GM12878 (cell line): ENCODE measurements at regions not wholly inside any gene's neighbourhood (a gene's known extent, or its start where the extent isn't known, plus 50 kb on each side); places are given as distances from the start of the nearest gene placed in this dataset.

Source experiments
- ATAC-seq: fragments of 200-7000 bp; cut with Tn5 transposase; 3 replicates; pipeline ENCODE4 v1.9.1; 2020; ENCODE audit warnings: mild to moderate bottlenecking, moderate library complexity
- BruUV-seq: library from RNA; stranded (reverse); fragments of 400-500 nt; replicated peaks from 2 replicates; lab custom pipeline; 2021; lab: Mats Ljungman, UMichigan
- CTCF ChIA-PET: fragments of 300-600 bp; sonication (Branson Sonifier 250); formaldehyde crosslinking; extraction: SDS; loops from one replicate; lab custom pipeline; 2021; ENCODE audit warnings: inconsistent platforms; lab: Yijun Ruan, JAX
- POLR2A ChIA-PET: fragments of 350-600 bp; formaldehyde crosslinking; extraction: SDS; loops from one replicate; lab custom pipeline; 2021; ENCODE audit warnings: inconsistent platforms; lab: Charles Lee
- RAD21 ChIA-PET: fragments of 300-600 bp; sonication (Branson Sonifier 250); formaldehyde crosslinking; loops from one replicate; lab custom pipeline; 2023; ENCODE audit warnings: antibody characterized with exemption; ENCODE audit not compliant: unreplicated experiment; lab: Charles Lee
- SMC1A ChIA-PET: fragments of 300-600 bp; sonication (Branson Sonifier 250); formaldehyde crosslinking; loops from one replicate; lab custom pipeline; 2023; ENCODE audit not compliant: unreplicated experiment, uncharacterized antibody; lab: Charles Lee
- DNase-seq: peaks from one replicate; pipeline ENCODE4 v3.0.0-alpha.2; 2011; ENCODE audit warnings: low read depth, low spot score
- FAIRE-seq: peaks from 3 replicates; lab custom pipeline; 2011; peaks lifted over from hg19 to GRCh38; lab: Jason Lieb, UNC
- H2AFZ ChIP-seq: 2 replicates; pipeline ENCODE4 v1.6.0; 2011; ENCODE audit warnings: low read depth, low read length, control low read depth; ENCODE audit not compliant: control insufficient read depth
- H3K27ac ChIP-seq: 2 replicates; pipeline ENCODE4 v1.5.1; 2011; ENCODE audit warnings: control low read depth; ENCODE audit not compliant: control insufficient read depth, insufficient read depth
- H3K27me3 ChIP-seq, 2 experiments: replicated peaks in 1 of 2; 2 replicates each; pipeline versions ENCODE4 v1.6.0 to v1.6.1; 2011; ENCODE audit warnings: low read length in 1 of 2; ENCODE audit not compliant: control insufficient read depth in 2 of 2, insufficient read depth in 2 of 2
- H3K36me3 ChIP-seq, 2 experiments: 2 replicates each; pipeline ENCODE4 v1.5.1; 2011; ENCODE audit warnings: low read length in 1 of 2; ENCODE audit not compliant: control insufficient read depth in 2 of 2, insufficient read depth in 2 of 2
- H3K4me1 ChIP-seq: 2 replicates; pipeline ENCODE4 v1.6.1; 2011; ENCODE audit warnings: mild to moderate bottlenecking, low read length, moderate library complexity, mixed read lengths; ENCODE audit not compliant: control insufficient read depth, insufficient read depth
- H3K4me2 ChIP-seq: 2 replicates; pipeline ENCODE4 v1.6.0; 2011; ENCODE audit warnings: control low read depth; ENCODE audit not compliant: control insufficient read depth, insufficient read depth
- H3K4me3 ChIP-seq: fragments of 200-600 bp; sonication (generic); 2 replicates; pipeline ENCODE4 v1.5.1; 2016
- H3K79me2 ChIP-seq: 2 replicates; pipeline ENCODE4 v1.6.0; 2011; ENCODE audit warnings: low read length; ENCODE audit not compliant: control insufficient read depth, insufficient read depth
- H3K9ac ChIP-seq: 2 replicates; pipeline ENCODE4 v1.8.0; 2011; ENCODE audit warnings: low read length, control low read depth, mixed read lengths; ENCODE audit not compliant: control insufficient read depth, insufficient read depth
- H3K9me3 ChIP-seq: replicated peaks from 3 replicates; pipeline ENCODE4 v1.5.1; 2011; ENCODE audit warnings: mild to moderate bottlenecking, low read length; ENCODE audit not compliant: control insufficient read depth, insufficient read depth
- H4K20me1 ChIP-seq: 2 replicates; pipeline ENCODE4 v1.6.0; 2011; ENCODE audit not compliant: control insufficient read depth, insufficient read depth
- EP300 ChIP-seq, 2 experiments: fragments of 150-350 bp in 1 of 2; IDR thresholded peaks; 2 replicates each; pipeline ENCODE4 v1.6.1; 2011 to 2012; ENCODE audit warnings: low read depth in 2 of 2, low read length in 2 of 2, borderline replicate concordance in 1 of 2, improper control_type of control experiment in 1 of 2, inconsistent platforms in 1 of 2; ENCODE audit not compliant: control insufficient read depth in 1 of 2
- GABPA ChIP-seq: IDR thresholded peaks from 2 replicates; pipeline ENCODE4 v1.6.1; 2014; ENCODE audit warnings: antibody characterized with exemption, low read depth, mild to moderate bottlenecking, inconsistent platforms
- HDAC2 ChIP-seq: fragments of 200-600 bp; sonication (generic); IDR thresholded peaks from 2 replicates; pipeline ENCODE4 v1.6.1; 2017
- KDM1A ChIP-seq: fragments of 200-600 bp; sonication (generic); IDR thresholded peaks from 2 replicates; pipeline ENCODE4 v1.6.1; 2016; ENCODE audit warnings: borderline replicate concordance
- SMAD5 ChIP-seq: IDR thresholded peaks from 2 replicates; pipeline ENCODE4 v1.6.1; 2016; ENCODE audit warnings: antibody characterized with exemption, low read depth
- STAT3 ChIP-seq: IDR thresholded peaks from 2 replicates; pipeline ENCODE4 v1.6.1; 2011; ENCODE audit warnings: low read depth, low read length, improper control_type of control experiment
- SUZ12 ChIP-seq: fragments of 200-600 bp; sonication (generic); IDR thresholded peaks from one replicate; pipeline ENCODE4 v1.6.1; 2018; ENCODE audit warnings: antibody characterized with exemption, mild to moderate bottlenecking; ENCODE audit not compliant: unreplicated experiment
- YY1 ChIP-seq: IDR thresholded peaks from 2 replicates; pipeline ENCODE4 v1.6.1; 2011; ENCODE audit warnings: low read depth, mild to moderate bottlenecking, low read length
- ZNF24 ChIP-seq: fragments of 450-650 bp; IDR thresholded peaks from 2 replicates; pipeline ENCODE4 v1.6.1; 2017; ENCODE audit warnings: antibody characterized with exemption, mild to moderate bottlenecking
- ZSCAN29 ChIP-seq: fragments of 450-650 bp; IDR thresholded peaks from 2 replicates; pipeline ENCODE4 v1.6.1; 2017; ENCODE audit warnings: mild to moderate bottlenecking, moderate library complexity
- WGBS: methylation state at CpG from one replicate; pipeline ENCODE4 v1.1.6; 2016; ENCODE audit warnings: low lambda C conversion rate; ENCODE audit not compliant: insufficient replicate concordance, insufficient coverage; ENCODE audit errors: missing lambda C conversion rate; 5-methylcytosine and 5-hydroxymethylcytosine counted together
- in situ Hi-C: fragments of 300-500 bp; cut with MboI; formaldehyde crosslinking; loops from 9 replicates; pipeline ENCODE4 v1.14.3; 2018; ENCODE audit warnings: mixed read lengths
- intact Hi-C: fragments of 100-400 bp; cut with micrococcal nuclease; formaldehyde crosslinking; loops from one replicate; pipeline ENCODE4 v1.14.2; 2022; ENCODE audit not compliant: unreplicated experiment
- TF ChIP-seq, protein P1 (sequence below): fragments of 450-650 bp; IDR thresholded peaks from 2 replicates; pipeline ENCODE4 v1.6.1; 2017; ENCODE audit warnings: mild to moderate bottlenecking, moderate library complexity
- TF ChIP-seq, protein P2 (sequence below): IDR thresholded peaks from 2 replicates; pipeline ENCODE4 v1.6.1; 2012; ENCODE audit warnings: low read depth, low read length, improper control_type of control experiment
- TF ChIP-seq, protein P3 (sequence below): fragments of 450-650 bp; conservative IDR thresholded peaks from 2 replicates; pipeline ENCODE4 v1.6.1; 2017; ENCODE audit warnings: mild to moderate bottlenecking, moderate library complexity
- TF ChIP-seq, protein P4 (sequence below): fragments of 450-650 bp; formaldehyde crosslinking; IDR thresholded peaks from 2 replicates; pipeline ENCODE4 v1.5.0; 2022; ENCODE audit warnings: mild to moderate bottlenecking, missing genetic modification characterization

DNA sequence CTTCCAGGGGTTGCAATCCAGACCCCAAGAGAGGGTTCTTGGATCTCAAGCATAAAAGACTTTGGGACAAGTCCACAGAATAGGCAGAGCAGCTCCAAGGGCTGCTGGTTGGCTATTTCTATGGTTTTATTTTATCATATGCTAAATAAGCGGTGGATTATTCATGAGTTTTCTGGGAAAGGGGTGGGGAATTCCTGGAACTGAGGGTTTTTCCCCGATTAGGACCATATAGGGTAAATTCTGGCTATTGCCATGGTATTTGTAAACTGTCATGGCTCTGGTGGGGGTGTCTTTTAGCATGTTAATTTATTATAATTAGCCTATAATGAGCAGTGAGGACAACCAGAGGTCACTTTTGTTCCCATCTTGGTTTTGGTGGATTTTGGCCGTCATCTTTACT, 270.9 kb upstream of the PLXNA2 start:
- Histone ChIP-seq H3K27me3 (no peaks in the 10 kb centered on the region), H3K9me3 (no peaks in the 10 kb centered on the region; the same call in 2 of the 3 replicates), H3K27ac (no peak overlapping the region), H3K79me2 (no peaks in the 10 kb centered on the region), H3K4me1 (no peaks in the 10 kb centered on the region), H3K4me3 (no peak overlapping the region), H3K36me3 (no peaks in the 10 kb centered on the region), H2AFZ (no peak overlapping the region), H4K20me1 (no peaks in the 10 kb centered on the region), H3K4me2 (no peak overlapping the region), H3K9ac (no peak overlapping the region)
- ATAC-seq: no peak
- POLR2A ChIA-PET: no interaction called here
- in situ Hi-C loops (no loop called here), intact Hi-C loops (no loop called here)
- CTCF ChIA-PET: no interaction called here
- SMC1A ChIA-PET: no interaction called here
- no peak for FAIRE-seq
- WGBS: 38% methylated on average over 3 of the region's 3 CpGs
- DNase-seq: no peak
- BruUV-seq: no TSS peak
- RAD21 ChIA-PET: no interaction called here
- TF ChIP-seq, protein P1, sequence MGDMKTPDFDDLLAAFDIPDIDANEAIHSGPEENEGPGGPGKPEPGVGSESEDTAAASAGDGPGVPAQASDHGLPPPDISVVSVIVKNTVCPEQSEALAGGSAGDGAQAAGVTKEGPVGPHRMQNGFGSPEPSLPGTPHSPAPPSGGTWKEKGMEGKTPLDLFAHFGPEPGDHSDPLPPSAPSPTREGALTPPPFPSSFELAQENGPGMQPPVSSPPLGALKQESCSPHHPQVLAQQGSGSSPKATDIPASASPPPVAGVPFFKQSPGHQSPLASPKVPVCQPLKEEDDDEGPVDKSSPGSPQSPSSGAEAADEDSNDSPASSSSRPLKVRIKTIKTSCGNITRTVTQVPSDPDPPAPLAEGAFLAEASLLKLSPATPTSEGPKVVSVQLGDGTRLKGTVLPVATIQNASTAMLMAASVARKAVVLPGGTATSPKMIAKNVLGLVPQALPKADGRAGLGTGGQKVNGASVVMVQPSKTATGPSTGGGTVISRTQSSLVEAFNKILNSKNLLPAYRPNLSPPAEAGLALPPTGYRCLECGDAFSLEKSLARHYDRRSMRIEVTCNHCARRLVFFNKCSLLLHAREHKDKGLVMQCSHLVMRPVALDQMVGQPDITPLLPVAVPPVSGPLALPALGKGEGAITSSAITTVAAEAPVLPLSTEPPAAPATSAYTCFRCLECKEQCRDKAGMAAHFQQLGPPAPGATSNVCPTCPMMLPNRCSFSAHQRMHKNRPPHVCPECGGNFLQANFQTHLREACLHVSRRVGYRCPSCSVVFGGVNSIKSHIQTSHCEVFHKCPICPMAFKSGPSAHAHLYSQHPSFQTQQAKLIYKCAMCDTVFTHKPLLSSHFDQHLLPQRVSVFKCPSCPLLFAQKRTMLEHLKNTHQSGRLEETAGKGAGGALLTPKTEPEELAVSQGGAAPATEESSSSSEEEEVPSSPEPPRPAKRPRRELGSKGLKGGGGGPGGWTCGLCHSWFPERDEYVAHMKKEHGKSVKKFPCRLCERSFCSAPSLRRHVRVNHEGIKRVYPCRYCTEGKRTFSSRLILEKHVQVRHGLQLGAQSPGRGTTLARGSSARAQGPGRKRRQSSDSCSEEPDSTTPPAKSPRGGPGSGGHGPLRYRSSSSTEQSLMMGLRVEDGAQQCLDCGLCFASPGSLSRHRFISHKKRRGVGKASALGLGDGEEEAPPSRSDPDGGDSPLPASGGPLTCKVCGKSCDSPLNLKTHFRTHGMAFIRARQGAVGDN: no peak
- no peak for TF ChIP-seq HDAC2
- TF ChIP-seq ZSCAN29: no peak
- no peak for TF ChIP-seq STAT3
- TF ChIP-seq, protein P2, sequence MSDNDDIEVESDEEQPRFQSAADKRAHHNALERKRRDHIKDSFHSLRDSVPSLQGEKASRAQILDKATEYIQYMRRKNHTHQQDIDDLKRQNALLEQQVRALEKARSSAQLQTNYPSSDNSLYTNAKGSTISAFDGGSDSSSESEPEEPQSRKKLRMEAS: no peak
- TF ChIP-seq KDM1A: no peak
- TF ChIP-seq YY1: no peak
- TF ChIP-seq, protein P3, sequence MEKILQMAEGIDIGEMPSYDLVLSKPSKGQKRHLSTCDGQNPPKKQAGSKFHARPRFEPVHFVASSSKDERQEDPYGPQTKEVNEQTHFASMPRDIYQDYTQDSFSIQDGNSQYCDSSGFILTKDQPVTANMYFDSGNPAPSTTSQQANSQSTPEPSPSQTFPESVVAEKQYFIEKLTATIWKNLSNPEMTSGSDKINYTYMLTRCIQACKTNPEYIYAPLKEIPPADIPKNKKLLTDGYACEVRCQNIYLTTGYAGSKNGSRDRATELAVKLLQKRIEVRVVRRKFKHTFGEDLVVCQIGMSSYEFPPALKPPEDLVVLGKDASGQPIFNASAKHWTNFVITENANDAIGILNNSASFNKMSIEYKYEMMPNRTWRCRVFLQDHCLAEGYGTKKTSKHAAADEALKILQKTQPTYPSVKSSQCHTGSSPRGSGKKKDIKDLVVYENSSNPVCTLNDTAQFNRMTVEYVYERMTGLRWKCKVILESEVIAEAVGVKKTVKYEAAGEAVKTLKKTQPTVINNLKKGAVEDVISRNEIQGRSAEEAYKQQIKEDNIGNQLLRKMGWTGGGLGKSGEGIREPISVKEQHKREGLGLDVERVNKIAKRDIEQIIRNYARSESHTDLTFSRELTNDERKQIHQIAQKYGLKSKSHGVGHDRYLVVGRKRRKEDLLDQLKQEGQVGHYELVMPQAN: no peak
- TF ChIP-seq SMAD5: no peak
- TF ChIP-seq, protein P4, sequence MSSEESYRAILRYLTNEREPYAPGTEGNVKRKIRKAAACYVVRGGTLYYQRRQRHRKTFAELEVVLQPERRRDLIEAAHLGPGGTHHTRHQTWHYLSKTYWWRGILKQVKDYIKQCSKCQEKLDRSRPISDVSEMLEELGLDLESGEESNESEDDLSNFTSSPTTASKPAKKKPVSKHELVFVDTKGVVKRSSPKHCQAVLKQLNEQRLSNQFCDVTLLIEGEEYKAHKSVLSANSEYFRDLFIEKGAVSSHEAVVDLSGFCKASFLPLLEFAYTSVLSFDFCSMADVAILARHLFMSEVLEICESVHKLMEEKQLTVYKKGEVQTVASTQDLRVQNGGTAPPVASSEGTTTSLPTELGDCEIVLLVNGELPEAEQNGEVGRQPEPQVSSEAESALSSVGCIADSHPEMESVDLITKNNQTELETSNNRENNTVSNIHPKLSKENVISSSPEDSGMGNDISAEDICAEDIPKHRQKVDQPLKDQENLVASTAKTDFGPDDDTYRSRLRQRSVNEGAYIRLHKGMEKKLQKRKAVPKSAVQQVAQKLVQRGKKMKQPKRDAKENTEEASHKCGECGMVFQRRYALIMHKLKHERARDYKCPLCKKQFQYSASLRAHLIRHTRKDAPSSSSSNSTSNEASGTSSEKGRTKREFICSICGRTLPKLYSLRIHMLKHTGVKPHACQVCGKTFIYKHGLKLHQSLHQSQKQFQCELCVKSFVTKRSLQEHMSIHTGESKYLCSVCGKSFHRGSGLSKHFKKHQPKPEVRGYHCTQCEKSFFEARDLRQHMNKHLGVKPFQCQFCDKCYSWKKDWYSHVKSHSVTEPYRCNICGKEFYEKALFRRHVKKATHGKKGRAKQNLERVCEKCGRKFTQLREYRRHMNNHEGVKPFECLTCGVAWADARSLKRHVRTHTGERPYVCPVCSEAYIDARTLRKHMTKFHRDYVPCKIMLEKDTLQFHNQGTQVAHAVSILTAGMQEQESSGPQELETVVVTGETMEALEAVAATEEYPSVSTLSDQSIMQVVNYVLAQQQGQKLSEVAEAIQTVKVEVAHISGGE (CRISPR knock-in tag): no peak
- TF ChIP-seq SUZ12: no peak
- no peak for TF ChIP-seq ZNF24
- TF ChIP-seq EP300 (IDR thresholded peaks at IDR 0.05; ENCODE audit: borderline replicate concordance in 1 of 2, control insufficient read depth in 1 of 2, low read depth in 2 of 2, low read length in 2 of 2): no peak
- TF ChIP-seq GABPA: no peak
